GM21717 (cell line): ENCODE measurements at regions not wholly inside any gene's neighbourhood (a gene's known extent, or its start where the extent isn't known, plus 50 kb on each side); places are given as distances from the start of the nearest gene placed in this dataset.
"Not testable (repeated sequence)": the region's sequence is repeated elsewhere in the genome, so short reads cannot be mapped to it uniquely, and the experiment has no call there.

Source experiments
- ATAC-seq: cut with Tn5 transposase; IDR thresholded peaks from one replicate; pipeline ENCODE4 v1.9.1; 2021; ENCODE audit warnings: mild to moderate bottlenecking, moderate library complexity; ENCODE audit not compliant: unreplicated experiment

- ATAC-seq, result no peak
Measured at GRCh38 chr2:35204881-35205280, 1150.7 kb upstream of the CRIM1 start.

DNA sequence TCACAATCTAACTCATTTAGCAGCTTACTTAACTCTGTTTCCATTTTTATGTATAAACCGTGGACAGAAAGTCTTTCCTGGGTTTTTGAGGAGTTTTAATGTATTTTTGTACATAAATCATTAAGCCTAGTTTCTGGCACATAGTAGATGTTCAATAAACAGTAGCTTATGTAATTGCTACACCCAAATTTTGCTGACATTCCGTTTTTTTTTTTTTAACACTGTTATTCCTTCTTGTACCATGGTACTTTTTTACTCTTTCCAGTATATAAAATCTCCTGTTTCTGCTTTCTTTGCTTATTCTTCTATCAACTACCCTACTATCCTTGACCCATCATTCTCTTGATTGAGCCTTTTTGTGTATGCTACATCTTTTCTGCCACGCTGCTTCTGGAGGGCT, 1151.3 kb upstream of the CRIM1 start:
- ATAC-seq, result no peak

GRCh38 chr2:35199298-35199697, 1156.3 kb upstream of the CRIM1 start:
- no peak for ATAC-seq

GRCh38 chr2:35185861-35186412, 1169.6 kb upstream of the CRIM1 start:
- ATAC-seq, result no peak

DNA sequence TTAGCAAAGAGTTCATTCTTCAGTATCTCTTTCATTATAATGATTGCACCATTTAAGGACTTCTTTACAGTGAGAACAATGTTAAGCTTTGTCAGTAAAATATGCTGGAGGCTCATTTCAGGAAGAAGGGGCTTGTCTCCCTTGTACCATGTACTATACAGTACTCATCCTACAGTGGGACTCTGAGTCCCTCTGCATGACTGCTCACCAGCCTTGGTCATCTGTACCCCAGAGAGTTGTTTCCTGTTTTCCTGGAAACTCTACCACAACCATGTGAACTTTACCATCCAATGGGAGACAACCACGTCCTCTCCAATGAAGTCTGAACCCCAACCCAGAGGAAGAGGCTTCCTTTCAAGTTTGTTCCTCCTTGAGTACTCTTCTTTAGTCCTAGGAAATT, 1171.1 kb upstream of the CRIM1 start:
- ATAC-seq, result no peak

- ATAC-seq, result not testable (repeated sequence)
Measured at GRCh38 chr2:35176726-35177125, 1178.9 kb upstream of the CRIM1 start.

- ATAC-seq, result no peak
Measured at GRCh38 chr2:35174845-35175244, 1180.7 kb upstream of the CRIM1 start.

- no peak for ATAC-seq
Measured at GRCh38 chr2:35172687-35173086, 1182.9 kb upstream of the CRIM1 start.

DNA sequence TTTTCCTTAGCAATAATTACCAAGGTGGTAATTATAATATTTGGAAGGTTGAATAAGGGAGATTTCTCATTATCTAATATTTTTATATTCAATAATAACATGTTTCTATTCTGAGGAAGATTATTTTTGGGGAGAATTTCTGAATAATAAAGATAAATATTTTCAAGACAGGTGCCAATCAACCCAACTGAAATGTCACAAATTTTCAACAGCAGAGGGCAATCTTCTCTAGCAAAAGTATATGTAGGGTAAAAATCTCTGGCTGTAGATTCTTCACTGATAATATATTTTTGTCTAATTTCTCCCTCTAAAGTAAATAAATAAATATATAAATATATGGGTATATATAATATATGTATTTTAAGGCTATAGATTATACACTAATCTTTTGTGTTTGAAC, 1187.2 kb upstream of the CRIM1 start:
- no peak for ATAC-seq

DNA sequence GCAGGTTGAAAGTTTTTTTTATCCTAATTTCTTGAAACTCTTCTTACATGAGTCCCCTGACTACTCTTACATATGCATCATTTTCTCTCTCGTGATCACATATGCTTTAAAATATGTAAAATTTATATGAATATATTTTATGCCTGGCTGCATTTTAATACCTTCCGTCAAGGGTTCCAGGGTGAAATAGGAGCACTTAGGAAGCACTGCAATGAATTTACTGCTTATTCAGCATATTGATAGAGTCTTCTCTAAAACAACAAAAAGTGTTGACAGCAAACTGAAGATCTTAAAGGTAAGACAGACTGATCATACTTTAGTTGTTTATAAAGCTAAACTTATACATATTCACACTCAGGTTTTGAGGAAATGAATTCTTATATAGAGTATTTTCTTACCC, 1191.6 kb upstream of the CRIM1 start:
- ATAC-seq, result no peak

GRCh38 chr2:35160871-35161270, 1194.7 kb upstream of the CRIM1 start:
- ATAC-seq, result no peak

DNA sequence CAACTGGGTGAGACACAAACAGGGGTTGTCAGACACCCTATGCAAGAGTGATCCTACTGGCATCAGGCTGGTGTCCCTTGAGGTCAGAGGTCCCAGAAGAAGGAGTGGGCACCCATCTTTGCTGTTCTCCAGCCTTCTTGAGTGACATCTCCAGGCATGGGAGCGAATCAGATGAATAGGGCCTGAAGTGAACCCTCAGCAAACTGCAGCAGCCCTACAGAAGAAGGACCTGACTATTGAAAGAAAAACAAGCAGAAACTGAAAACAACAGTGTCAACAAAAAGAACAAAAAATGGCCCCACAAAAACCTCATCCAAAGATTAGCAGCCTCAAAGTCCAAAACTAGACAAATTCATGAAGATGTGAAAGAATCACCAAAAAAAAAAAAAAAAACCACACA, 1229.7 kb upstream of the CRIM1 start:
- ATAC-seq, result no peak

GRCh38 chr2:35125278-35125677, 1230.3 kb upstream of the CRIM1 start:
- ATAC-seq, result no peak

- no peak for ATAC-seq
Measured at GRCh38 chr2:35116151-35116550, 1239.4 kb upstream of the CRIM1 start.

GRCh38 chr2:35114765-35115164, 1240.8 kb upstream of the CRIM1 start:
- no peak for ATAC-seq

DNA sequence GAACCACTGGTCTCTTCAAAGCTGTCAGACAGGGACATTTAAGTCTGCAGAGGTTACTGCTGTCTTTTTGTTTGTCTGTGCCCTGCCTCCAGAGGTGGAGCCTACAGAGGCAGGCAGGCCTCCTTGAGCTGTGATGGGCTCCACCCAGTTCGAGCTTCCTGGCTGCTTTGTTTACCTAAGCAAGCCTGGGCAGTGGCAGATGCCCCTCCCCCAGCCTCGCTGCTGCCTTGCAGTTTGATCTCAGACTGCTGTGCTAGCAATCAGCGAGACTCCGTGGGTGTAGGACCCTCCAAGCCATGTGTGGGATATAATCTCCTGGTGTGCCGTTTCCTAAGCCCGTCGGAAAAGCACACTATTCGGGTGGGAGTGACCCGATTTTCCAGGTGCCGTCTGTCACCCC, 1243.2 kb upstream of the CRIM1 start:
- ATAC-seq, result not testable (repeated sequence)

- ATAC-seq, result no peak
Measured at GRCh38 chr2:35104309-35104708, 1251.3 kb upstream of the CRIM1 start.

DNA sequence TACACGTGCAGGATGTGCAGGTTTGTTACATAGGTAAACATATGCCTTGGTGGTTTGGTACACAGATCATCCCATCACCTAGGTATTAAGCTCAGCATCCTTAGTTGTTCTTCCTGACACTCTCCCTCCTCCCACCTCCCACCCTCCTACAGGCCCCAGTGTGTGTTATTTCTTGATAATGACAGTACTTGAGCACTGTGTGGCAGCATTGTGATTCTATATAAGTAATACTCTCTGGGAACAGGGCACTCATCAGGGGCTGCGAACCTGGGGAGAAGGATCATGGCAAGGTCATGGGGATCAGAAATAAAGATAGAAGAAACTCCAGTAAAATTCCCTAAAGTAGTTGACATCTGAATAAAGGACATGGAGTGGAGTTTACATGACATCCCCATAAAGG, 1256.2 kb upstream of the CRIM1 start:
- no peak for ATAC-seq

DNA sequence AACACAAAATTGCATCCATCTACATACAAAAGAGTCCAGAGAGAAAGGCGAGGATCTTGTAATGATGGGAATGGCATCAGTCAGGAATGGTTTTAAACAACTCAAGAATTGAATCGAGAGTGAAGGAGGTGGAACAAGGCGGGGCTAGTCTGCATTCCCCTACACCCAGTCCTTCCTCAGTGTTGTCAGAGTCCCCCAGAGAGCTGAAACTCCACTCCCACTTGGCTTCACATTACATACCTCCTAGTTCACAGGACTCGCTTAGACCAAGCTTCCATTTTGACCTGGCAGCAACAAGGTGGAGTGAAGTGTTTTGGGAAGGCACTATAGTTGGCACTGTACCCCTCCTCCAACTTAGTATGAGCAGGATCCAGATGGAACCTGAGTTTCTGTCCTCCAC, 1273.5 kb upstream of the CRIM1 start:
- no peak for ATAC-seq

DNA sequence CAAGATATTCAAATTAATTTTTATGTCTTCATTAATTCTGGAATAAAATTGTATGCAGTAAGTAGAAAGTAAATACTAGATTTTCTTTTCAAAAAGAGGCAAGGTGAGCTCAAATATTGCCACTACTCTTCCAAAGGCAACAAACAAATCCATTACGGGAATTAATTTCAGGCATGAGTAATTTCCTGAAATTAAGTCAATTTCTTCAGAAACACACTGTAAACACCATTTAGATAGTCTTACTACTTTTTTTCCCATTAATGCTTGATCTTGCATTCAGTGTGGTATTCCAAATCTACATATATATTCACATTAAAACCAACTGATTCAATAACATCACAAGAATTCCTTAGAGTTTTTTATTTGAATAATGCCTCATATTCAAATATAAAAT, 1274.0 kb upstream of the CRIM1 start:
- no peak for ATAC-seq

- no peak for ATAC-seq
Measured at GRCh38 chr2:35081001-35081621, 1274.5 kb upstream of the CRIM1 start.

DNA sequence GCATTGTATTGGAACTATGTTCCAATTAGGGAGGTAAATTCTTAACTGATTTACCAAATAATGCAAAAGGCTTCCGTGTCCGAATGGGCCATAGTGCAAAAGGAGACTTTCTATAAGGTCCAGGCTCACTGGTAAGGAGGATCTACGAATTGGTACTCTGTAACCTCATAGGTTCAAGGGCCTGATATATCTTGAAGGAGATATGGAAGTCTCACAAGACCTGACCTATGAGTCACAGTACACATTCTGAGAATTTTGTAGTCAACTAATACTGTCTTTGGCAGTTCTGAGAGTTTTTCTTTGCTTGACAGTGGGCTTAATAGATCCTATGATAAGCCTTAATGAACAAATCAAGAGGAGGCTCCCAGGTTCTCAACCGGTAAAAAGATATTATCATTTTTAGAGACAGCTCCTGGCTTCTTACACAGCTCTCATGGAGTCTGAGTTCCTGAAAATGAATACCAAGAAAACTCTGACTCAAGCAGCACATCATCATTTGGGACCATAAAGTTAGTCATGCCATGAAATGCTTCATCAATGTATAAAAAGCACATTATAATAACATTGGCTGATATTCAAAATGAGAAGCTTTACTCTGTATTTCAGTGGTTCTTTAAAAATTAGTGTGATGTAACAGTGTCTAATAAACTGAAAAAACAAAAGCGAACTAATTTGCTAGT, 1275.2 kb upstream of the CRIM1 start:
- no peak for ATAC-seq

DNA sequence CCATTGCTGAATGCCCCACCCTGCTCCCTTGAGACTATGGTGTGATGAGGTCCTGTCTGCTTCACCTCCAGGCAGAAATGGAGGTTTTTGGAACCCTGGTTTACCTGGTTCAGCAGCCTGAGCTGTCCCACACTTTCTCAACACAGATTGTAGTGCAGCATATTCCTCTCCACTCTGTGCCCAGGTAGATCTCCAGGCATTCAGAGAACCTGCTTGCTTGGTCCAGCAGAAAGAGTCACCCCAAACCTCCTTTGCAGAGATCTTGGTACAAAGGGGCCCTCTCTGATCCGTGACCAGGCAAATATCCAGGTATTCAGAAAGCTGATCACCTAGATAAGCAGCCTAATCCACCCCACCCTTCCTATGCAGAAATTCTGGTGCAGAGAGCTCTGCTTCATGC, 1288.2 kb upstream of the CRIM1 start:
- no peak for ATAC-seq
